Vagina (tissue), 2 donors: ENCODE measurements at regions not wholly inside any gene's neighbourhood (a gene's known extent, or its start where the extent isn't known, plus 50 kb on each side); places are given as distances from the start of the nearest gene placed in this dataset.

Source experiments
- DNase-seq, 2 donors: peaks; one replicate each; pipeline ENCODE4 v3.0.0-alpha.2; 2017; ENCODE audit errors: extremely low spot score in 2 of 2
- H3K27ac ChIP-seq: fragments of 200-600 bp; sonication (generic); one replicate; pipeline ENCODE4 v1.5.1; 2019
- H3K27me3 ChIP-seq: fragments of 200-600 bp; sonication (generic); one replicate; pipeline ENCODE4 v1.5.1; 2019
- H3K36me3 ChIP-seq, 2 donors: fragments of 200-600 bp; sonication (generic); one replicate each; pipeline ENCODE4 v1.5.1; 2017 to 2019
- H3K4me1 ChIP-seq: fragments of 200-600 bp; sonication (generic); one replicate; pipeline ENCODE4 v1.5.1; 2019
- H3K4me3 ChIP-seq, 2 donors: fragments of 200-600 bp; sonication (generic); 1 replicate in 1 of 2; 2 replicates in 1 of 2; pipeline ENCODE4 v1.5.1; 2016 to 2019
- H3K9me3 ChIP-seq: fragments of 200-600 bp; sonication (generic); one replicate; pipeline ENCODE4 v1.5.1; 2019
- CTCF ChIP-seq, 3 experiments: fragments of 450-650 bp in 2 of 3; fragments of 200-600 bp in 1 of 3; sonication (generic) in 1 of 3; IDR thresholded peaks; one replicate each; pipeline ENCODE4 v1.5.1; 2017 to 2019; ENCODE audit warnings: antibody characterized with exemption in 3 of 3, mild to moderate bottlenecking in 2 of 3, moderate library complexity in 2 of 3
- POLR2A ChIP-seq, 2 donors: fragments of 450-650 bp; IDR thresholded peaks; one replicate each; pipeline ENCODE4 v1.6.1; 2017; ENCODE audit warnings: antibody characterized with exemption in 2 of 2, mild to moderate bottlenecking in 2 of 2, moderate library complexity in 2 of 2
- POLR2AphosphoS5 ChIP-seq, 2 donors: sonication (generic); formaldehyde crosslinking; IDR thresholded peaks; one replicate each; pipeline ENCODE4 v1.9.0; 2017; ENCODE audit warnings: antibody characterized with exemption in 2 of 2, mild to moderate bottlenecking in 2 of 2, low read depth in 1 of 2; ENCODE audit not compliant: insufficient read depth in 1 of 2
- intact Hi-C: fragments of 100-400 bp; cut with DNase I; formaldehyde crosslinking; loops from one replicate; pipeline ENCODE4 v1.15.1; 2023

- Histone ChIP-seq H3K27me3 (no peaks in the 10 kb centered on the region), H3K4me1 (no peaks in the 10 kb centered on the region), H3K9me3 (no peaks in the 10 kb centered on the region), H3K36me3 (no peaks in the 10 kb centered on the region), H3K4me3 (no peak overlapping the region), H3K27ac (no peak overlapping the region)
- DNase-seq, result peak in 1 of 2 donors; percentile 80
- intact Hi-C loops, result no loop called here
- peak in 2 of 3 experiments; percentile 39 to 52 for TF ChIP-seq CTCF (IDR thresholded peaks at IDR 0.05)
- TF ChIP-seq POLR2A (IDR thresholded peaks at IDR 0.05), result no peak
Observed at GRCh38 chr12:131454418-131455217, 256.3 kb upstream of the SFSWAP start.

GRCh38 chr12:131455218-131455506 is 255.7 kb upstream of the SFSWAP start:
- no peak overlapping the region for H3K4me3 ChIP-seq
- no peaks in the 10 kb centered on the region for H3K9me3 ChIP-seq
- H3K4me1 ChIP-seq, result no peaks in the 10 kb centered on the region
- DNase-seq, result peak in 1 of 2 donors; percentile 85
- TF ChIP-seq CTCF (IDR thresholded peaks at IDR 0.05) (no peak), POLR2A (IDR thresholded peaks at IDR 0.05) (no peak), POLR2AphosphoS5 (IDR thresholded peaks at IDR 0.05; ENCODE audit: insufficient read depth in 1 of 2, low read depth in 1 of 2) (no peak)
- H3K27me3 ChIP-seq, result no peaks in the 10 kb centered on the region
- H3K36me3 ChIP-seq, result no peaks in the 10 kb centered on the region
- intact Hi-C loops, result no loop called here
- no peak overlapping the region for H3K27ac ChIP-seq

GRCh38 chr12:131455581-131456110 is 255.2 kb upstream of the SFSWAP start:
- DNase-seq, result peak in 1 of 2 donors; percentile 80
- Histone ChIP-seq H3K4me3 (no peak overlapping the region), H3K9me3 (no peaks in the 10 kb centered on the region), H3K4me1 (no peaks in the 10 kb centered on the region), H3K27me3 (no peaks in the 10 kb centered on the region), H3K27ac (no peak overlapping the region), H3K36me3 (no peaks in the 10 kb centered on the region)
- intact Hi-C loops, result no loop called here
- TF ChIP-seq POLR2A (IDR thresholded peaks at IDR 0.05), result no peak
- TF ChIP-seq POLR2AphosphoS5 (IDR thresholded peaks at IDR 0.05; ENCODE audit: insufficient read depth in 1 of 2, low read depth in 1 of 2), result no peak
- TF ChIP-seq CTCF (IDR thresholded peaks at IDR 0.05), result no peak

GRCh38 chr12:131456301-131457027 is 254.4 kb upstream of the SFSWAP start:
- DNase-seq, result peak in 1 of 2 donors; percentile 77
- TF ChIP-seq POLR2A (IDR thresholded peaks at IDR 0.05) (no peak), POLR2AphosphoS5 (IDR thresholded peaks at IDR 0.05; ENCODE audit: insufficient read depth in 1 of 2, low read depth in 1 of 2) (no peak), CTCF (IDR thresholded peaks at IDR 0.05) (no peak)
- H3K27me3 ChIP-seq, result no peaks in the 10 kb centered on the region
- H3K36me3 ChIP-seq, result no peaks in the 10 kb centered on the region
- H3K27ac ChIP-seq, result no peak overlapping the region
- no peak overlapping the region for H3K4me3 ChIP-seq
- no peaks in the 10 kb centered on the region for H3K9me3 ChIP-seq
- no peaks in the 10 kb centered on the region for H3K4me1 ChIP-seq
- intact Hi-C loops, result no loop called here

- Histone ChIP-seq H3K9me3 (no peaks in the 10 kb centered on the region), H3K27ac (no peak overlapping the region), H3K4me1 (no peaks in the 10 kb centered on the region), H3K27me3 (no peaks in the 10 kb centered on the region), H3K4me3 (no peak overlapping the region), H3K36me3 (no peaks in the 10 kb centered on the region)
- DNase-seq, result no peak
- TF ChIP-seq POLR2A (IDR thresholded peaks at IDR 0.05) (no peak), POLR2AphosphoS5 (IDR thresholded peaks at IDR 0.05; ENCODE audit: insufficient read depth in 1 of 2, low read depth in 1 of 2) (no peak), CTCF (IDR thresholded peaks at IDR 0.05) (no peak)
- intact Hi-C loops, result no loop called here
Observed at GRCh38 chr12:131457028-131457310, 253.9 kb upstream of the SFSWAP start.
